A673 (cell line): ENCODE measurements at regions not wholly inside any gene's neighbourhood (a gene's known extent, or its start where the extent isn't known, plus 50 kb on each side); places are given as distances from the start of the nearest gene placed in this dataset.
"Not testable (repeated sequence)": the region's sequence is repeated elsewhere in the genome, so short reads cannot be mapped to it uniquely, and the experiment has no call there.

Experiments
- BruUV-seq: library from RNA; stranded (reverse); fragments of 400-500 nt; replicated peaks from 2 replicates; lab custom pipeline; 2021; lab: Mats Ljungman, UMichigan
- CTCF ChIA-PET: fragments of 300-600 bp; sonication (Branson Sonifier 250); formaldehyde crosslinking; loops from one replicate; lab custom pipeline; 2022; ENCODE audit warnings: antibody characterized with exemption; lab: Charles Lee
- POLR2A ChIA-PET: fragments of 300-600 bp; sonication (Branson Sonifier 250); formaldehyde crosslinking; loops from one replicate; lab custom pipeline; 2022; ENCODE audit warnings: antibody characterized with exemption; ENCODE audit not compliant: low non-redundant PET; lab: Charles Lee
- DNase-seq: peaks from one replicate; pipeline ENCODE4 v3.0.0-alpha.2; 2015; ENCODE audit warnings: low spot score
- H3K27ac ChIP-seq: fragments of 200-600 bp; sonication (generic); 2 replicates; pipeline ENCODE4 v1.5.1; 2016; ENCODE audit warnings: mixed run types, low read depth, mild to moderate bottlenecking, mixed read lengths, antibody characterized with exemption, low read length; ENCODE audit not compliant: poor library complexity, severe bottlenecking
- H3K27me3 ChIP-seq: fragments of 200-600 bp; sonication (generic); replicated peaks from 2 replicates; pipeline ENCODE4 v1.6.1; 2017; ENCODE audit warnings: mixed run types, low read depth, mild to moderate bottlenecking, mixed read lengths, antibody characterized with exemption, low read length; ENCODE audit not compliant: insufficient read depth, poor library complexity
- H3K36me3 ChIP-seq: fragments of 200-600 bp; sonication (generic); 2 replicates; pipeline ENCODE4 v1.6.1; 2016; ENCODE audit warnings: mixed run types, mild to moderate bottlenecking, mixed read lengths, antibody characterized with exemption, low read length; ENCODE audit not compliant: insufficient read depth, poor library complexity, severe bottlenecking
- H3K4me1 ChIP-seq: fragments of 200-600 bp; sonication (generic); 2 replicates; pipeline ENCODE4 v1.6.1; 2017; ENCODE audit warnings: mixed run types, mild to moderate bottlenecking, mixed read lengths, antibody characterized with exemption, low read length; ENCODE audit not compliant: insufficient read depth, poor library complexity, severe bottlenecking
- H3K4me3 ChIP-seq: fragments of 200-600 bp; sonication (generic); 2 replicates; pipeline ENCODE4 v1.5.1; 2016; ENCODE audit warnings: low read depth, mixed run types, mild to moderate bottlenecking, mixed read lengths, low read length; ENCODE audit not compliant: poor library complexity, severe bottlenecking
- H3K9me3 ChIP-seq: fragments of 200-600 bp; sonication (generic); 2 replicates; pipeline ENCODE4 v1.6.1; 2016; ENCODE audit warnings: mixed run types, low read depth, mild to moderate bottlenecking, mixed read lengths, antibody characterized with exemption, low read length; ENCODE audit not compliant: poor library complexity, severe bottlenecking
- EZH2 ChIP-seq: fragments of 200-600 bp; sonication (generic); IDR thresholded peaks from 2 replicates; pipeline ENCODE4 v1.6.1; 2017; ENCODE audit warnings: borderline replicate concordance, low read depth, mild to moderate bottlenecking, mixed read lengths, antibody characterized with exemption, low read length; ENCODE audit not compliant: poor library complexity, severe bottlenecking
- intact Hi-C: fragments of 100-400 bp; cut with micrococcal nuclease; formaldehyde crosslinking; loops from one replicate; pipeline ENCODE4 v1.10.0; 2022; ENCODE audit not compliant: unreplicated experiment
- TF ChIP-seq, protein P1 (sequence below): fragments of 300-800, 200-600 bp; sonication (generic); conservative IDR thresholded peaks from 2 replicates; pipeline ENCODE4 v1.5.1; 2017; ENCODE audit warnings: low read depth, mild to moderate bottlenecking, antibody characterized with exemption, low read length, moderate library complexity, mixed read lengths

DNA sequence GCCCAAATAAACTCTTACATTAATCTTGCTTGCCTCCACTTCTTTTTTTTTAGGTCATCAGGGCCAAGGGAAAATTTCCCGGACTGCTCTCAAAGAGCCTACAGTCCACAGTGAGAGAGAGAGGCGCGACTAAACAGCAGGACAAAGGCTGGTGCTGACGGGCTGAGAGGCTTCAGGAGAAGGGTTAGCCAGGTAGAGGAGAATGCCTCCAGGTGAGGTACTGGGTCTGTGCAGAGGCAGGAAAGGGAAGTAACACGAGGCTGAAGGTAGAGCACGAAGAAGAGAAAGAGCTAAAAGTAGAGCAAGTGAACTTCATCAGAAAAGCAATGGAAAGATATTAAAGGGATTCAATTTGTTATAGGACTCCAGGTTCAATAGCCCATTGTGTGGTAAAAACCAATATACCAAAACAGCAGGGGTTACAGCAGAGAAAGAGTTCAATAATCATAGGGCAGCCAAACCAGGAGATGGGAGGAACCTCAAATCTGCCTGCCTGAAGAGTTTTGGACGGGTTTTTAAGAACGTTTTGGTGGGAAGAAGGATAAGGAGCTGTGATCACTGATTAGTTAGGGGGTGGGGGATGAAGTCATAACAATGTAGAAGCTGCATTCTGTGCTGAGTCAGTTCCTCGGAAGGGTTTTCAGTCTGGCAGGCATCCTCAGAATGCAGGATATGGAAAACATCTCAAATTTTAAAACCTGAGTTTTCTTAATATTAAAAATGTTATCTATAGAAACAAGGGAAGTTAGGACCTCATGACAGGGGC is 171.5 kb downstream of the AKR1D1 start:
- intact Hi-C loops = no loop called here
- ChIA-PET CTCF (no interaction called here), POLR2A (no interaction called here)
- Histone ChIP-seq H3K27ac (no peak overlapping the region), H3K9me3 (no peaks in the 10 kb centered on the region), H3K36me3 (no peaks in the 10 kb centered on the region), H3K4me1 (no peaks in the 10 kb centered on the region), H3K27me3 (no peaks in the 10 kb centered on the region), H3K4me3 (no peak overlapping the region)
- TF ChIP-seq, protein P1, sequence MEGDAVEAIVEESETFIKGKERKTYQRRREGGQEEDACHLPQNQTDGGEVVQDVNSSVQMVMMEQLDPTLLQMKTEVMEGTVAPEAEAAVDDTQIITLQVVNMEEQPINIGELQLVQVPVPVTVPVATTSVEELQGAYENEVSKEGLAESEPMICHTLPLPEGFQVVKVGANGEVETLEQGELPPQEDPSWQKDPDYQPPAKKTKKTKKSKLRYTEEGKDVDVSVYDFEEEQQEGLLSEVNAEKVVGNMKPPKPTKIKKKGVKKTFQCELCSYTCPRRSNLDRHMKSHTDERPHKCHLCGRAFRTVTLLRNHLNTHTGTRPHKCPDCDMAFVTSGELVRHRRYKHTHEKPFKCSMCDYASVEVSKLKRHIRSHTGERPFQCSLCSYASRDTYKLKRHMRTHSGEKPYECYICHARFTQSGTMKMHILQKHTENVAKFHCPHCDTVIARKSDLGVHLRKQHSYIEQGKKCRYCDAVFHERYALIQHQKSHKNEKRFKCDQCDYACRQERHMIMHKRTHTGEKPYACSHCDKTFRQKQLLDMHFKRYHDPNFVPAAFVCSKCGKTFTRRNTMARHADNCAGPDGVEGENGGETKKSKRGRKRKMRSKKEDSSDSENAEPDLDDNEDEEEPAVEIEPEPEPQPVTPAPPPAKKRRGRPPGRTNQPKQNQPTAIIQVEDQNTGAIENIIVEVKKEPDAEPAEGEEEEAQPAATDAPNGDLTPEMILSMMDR = no peak
- no peak for TF ChIP-seq EZH2
- DNase-seq = no peak
- no TSS peak for BruUV-seq

DNA sequence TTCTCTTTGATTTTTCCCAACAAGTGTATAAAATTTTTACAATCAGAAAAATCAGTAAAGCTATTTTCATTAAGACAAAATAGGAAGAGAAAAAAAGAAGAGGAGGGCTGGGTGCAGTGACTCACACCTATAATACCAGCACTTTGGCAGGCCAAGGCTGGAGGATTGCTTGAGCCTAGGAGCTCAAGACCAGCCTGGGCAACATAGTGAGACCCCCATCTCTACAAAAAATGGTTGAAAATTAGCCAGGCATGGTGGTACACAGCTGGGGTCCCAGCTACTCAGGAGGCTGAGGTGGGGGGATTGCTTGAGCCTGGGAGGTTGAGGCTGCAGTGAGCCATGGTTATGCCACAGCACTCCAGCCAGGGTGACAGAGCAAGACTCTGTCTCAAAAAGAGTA is 172.3 kb downstream of the AKR1D1 start:
- no peak overlapping the region for H3K4me3 ChIP-seq
- intact Hi-C loops = no loop called here
- no peaks in the 10 kb centered on the region for H3K4me1 ChIP-seq
- no peaks in the 10 kb centered on the region for H3K36me3 ChIP-seq
- no peak for DNase-seq
- TF ChIP-seq EZH2 = no peak
- TF ChIP-seq, protein P1 = no peak
- H3K27ac ChIP-seq = no peak overlapping the region
- ChIA-PET POLR2A (no interaction called here), CTCF (no interaction called here)
- no peaks in the 10 kb centered on the region for H3K9me3 ChIP-seq
- no peaks in the 10 kb centered on the region for H3K27me3 ChIP-seq
- BruUV-seq = no TSS peak

DNA sequence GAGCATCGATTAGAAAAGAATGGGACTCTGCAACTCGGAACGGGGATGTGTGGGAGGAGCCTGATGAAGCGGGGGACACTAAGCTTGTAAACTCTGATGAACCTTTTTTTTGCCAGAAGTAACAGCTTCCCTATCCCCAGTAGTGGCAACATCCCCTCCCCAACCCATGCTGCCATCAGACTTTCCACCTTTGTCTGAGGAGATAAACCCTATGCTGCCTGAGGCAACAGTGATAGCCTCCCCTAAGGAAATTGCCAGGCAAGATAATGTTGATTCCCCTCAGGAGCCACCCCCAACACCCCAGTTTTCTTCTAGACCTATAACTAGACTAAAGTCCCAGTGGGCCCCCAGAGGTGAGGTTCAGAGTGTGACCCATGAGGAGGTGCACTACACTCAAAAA is 173.7 kb downstream of the AKR1D1 start:
- DNase-seq = no peak
- Histone ChIP-seq H3K27me3 (no peaks in the 10 kb centered on the region), H3K27ac (no peak overlapping the region), H3K4me3 (no peak overlapping the region), H3K4me1 (no peaks in the 10 kb centered on the region), H3K9me3 (no peaks in the 10 kb centered on the region), H3K36me3 (no peaks in the 10 kb centered on the region)
- TF ChIP-seq EZH2 = no peak
- TF ChIP-seq, protein P1 = no peak
- ChIA-PET CTCF (no interaction called here), POLR2A (no interaction called here)
- intact Hi-C loops = no loop called here
- no TSS peak for BruUV-seq

DNA sequence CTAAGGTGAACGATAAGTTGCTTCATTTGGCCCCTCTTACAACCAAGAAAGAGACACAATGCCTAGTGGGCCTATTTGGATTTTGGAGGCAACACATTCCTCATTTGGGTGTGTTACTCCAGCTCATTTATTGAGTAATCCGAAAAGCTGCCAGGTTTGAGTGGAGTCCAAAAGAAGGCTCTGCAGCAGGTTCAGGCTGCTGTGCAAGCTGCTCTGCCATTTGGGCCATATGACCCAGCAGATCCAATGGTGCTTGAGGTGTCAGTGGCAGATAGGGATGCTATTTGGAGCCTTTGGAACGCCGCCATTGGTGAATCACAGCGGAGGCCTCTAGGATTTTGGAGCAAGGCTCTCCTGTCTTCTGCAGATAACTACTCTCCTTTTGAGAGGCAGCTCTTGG is 176.4 kb downstream of the AKR1D1 start:
- H3K36me3 ChIP-seq, H3K27me3 ChIP-seq, intact Hi-C loops, H3K9me3 ChIP-seq, CTCF ChIA-PET, DNase-seq, H3K27ac ChIP-seq, POLR2A ChIA-PET, BruUV-seq, H3K4me3 ChIP-seq, H3K4me1 ChIP-seq: not testable (repeated sequence)
